ENCODE measurements at regions not wholly inside any gene's neighbourhood (a gene's known extent, or its start where the extent isn't known, plus 50 kb on each side); places are given as distances from the start of the nearest gene placed in this dataset.
"Not testable (repeated sequence)": the region's sequence is repeated elsewhere in the genome, so short reads cannot be mapped to it uniquely, and the experiment has no call there.

- H3K4me1 ChIP-seq (ENCODE audit: control insufficient read depth in 1 of 2, insufficient read depth in 2 of 2, low read length in 2 of 2); H3K27me3 ChIP-seq (ENCODE audit: insufficient read depth, low read length); H2AFZ ChIP-seq (ENCODE audit: low read depth, low read length, poor library complexity, severe bottlenecking); H3K27ac ChIP-seq (ENCODE audit: low read depth, low read length); RAD21 ChIA-PET (ENCODE audit: low non-redundant PET in 1 of 2, low total read pairs in 2 of 2, uncharacterized antibody in 2 of 2, unreplicated experiment in 2 of 2); H3K4me2 ChIP-seq (ENCODE audit: low read length); H3K9ac ChIP-seq (ENCODE audit: low read length); H3K79me2 ChIP-seq (ENCODE audit: insufficient read depth, low read length); DNase-seq (ENCODE audit: low read depth, low spot score); H3K9me2 ChIP-seq (ENCODE audit: insufficient read depth); H4K20me1 ChIP-seq (ENCODE audit: insufficient read depth); ATAC-seq; H3K4me3 ChIP-seq (replicated peaks in 1 of 2; ENCODE audit: low read depth in 1 of 2, low read length in 2 of 2); H3K9me3 ChIP-seq (ENCODE audit: control insufficient read depth in 1 of 2, insufficient read depth in 1 of 2, low read depth in 1 of 2, low read length in 2 of 2); BruUV-seq (replicated peaks); H3K36me3 ChIP-seq (ENCODE audit: control insufficient read depth in 1 of 2, insufficient read depth in 2 of 2, low read length in 2 of 2); intact Hi-C loops (cut with micrococcal nuclease); POLR2A ChIA-PET; CTCF ChIA-PET: not testable (repeated sequence)
These were observed 271.8 kb downstream of the TP53TG3F start for GRCh38 chr16:33731167-33731566.

GRCh38 chr16:33734650-33735049 is 275.2 kb downstream of the TP53TG3F start:
- CTCF ChIA-PET; RAD21 ChIA-PET (ENCODE audit: low non-redundant PET in 1 of 2, low total read pairs in 2 of 2, uncharacterized antibody in 2 of 2, unreplicated experiment in 2 of 2); H3K79me2 ChIP-seq (ENCODE audit: insufficient read depth, low read length); H3K27me3 ChIP-seq (ENCODE audit: insufficient read depth, low read length); H3K9ac ChIP-seq (ENCODE audit: low read length); ATAC-seq; H3K9me2 ChIP-seq (ENCODE audit: insufficient read depth); H3K36me3 ChIP-seq (ENCODE audit: control insufficient read depth in 1 of 2, insufficient read depth in 2 of 2, low read length in 2 of 2); H2AFZ ChIP-seq (ENCODE audit: low read depth, low read length, poor library complexity, severe bottlenecking); H3K4me2 ChIP-seq (ENCODE audit: low read length); BruUV-seq (replicated peaks); POLR2A ChIA-PET; H3K4me3 ChIP-seq (replicated peaks in 1 of 2; ENCODE audit: low read depth in 1 of 2, low read length in 2 of 2); H4K20me1 ChIP-seq (ENCODE audit: insufficient read depth); H3K4me1 ChIP-seq (ENCODE audit: control insufficient read depth in 1 of 2, insufficient read depth in 2 of 2, low read length in 2 of 2); intact Hi-C loops (cut with micrococcal nuclease); DNase-seq (ENCODE audit: low read depth, low spot score); H3K27ac ChIP-seq (ENCODE audit: low read depth, low read length); H3K9me3 ChIP-seq (ENCODE audit: control insufficient read depth in 1 of 2, insufficient read depth in 1 of 2, low read depth in 1 of 2, low read length in 2 of 2): not testable (repeated sequence)

GRCh38 chr16:33766869-33767765 is 307.7 kb downstream of the TP53TG3F start:
- CTCF ChIA-PET; H3K27me3 ChIP-seq (ENCODE audit: insufficient read depth, low read length): not testable (repeated sequence)

GRCh38 chr16:33768710-33769109 is 309.3 kb downstream of the TP53TG3F start:
- POLR2A ChIA-PET; BruUV-seq (replicated peaks); H4K20me1 ChIP-seq (ENCODE audit: insufficient read depth); H3K4me2 ChIP-seq (ENCODE audit: low read length); H3K9me3 ChIP-seq (ENCODE audit: control insufficient read depth in 1 of 2, insufficient read depth in 1 of 2, low read depth in 1 of 2, low read length in 2 of 2); H3K79me2 ChIP-seq (ENCODE audit: insufficient read depth, low read length); CTCF ChIA-PET; DNase-seq (ENCODE audit: low read depth, low spot score); H3K9ac ChIP-seq (ENCODE audit: low read length); ATAC-seq; H3K27ac ChIP-seq (ENCODE audit: low read depth, low read length); RAD21 ChIA-PET (ENCODE audit: low non-redundant PET in 1 of 2, low total read pairs in 2 of 2, uncharacterized antibody in 2 of 2, unreplicated experiment in 2 of 2); H3K9me2 ChIP-seq (ENCODE audit: insufficient read depth); H3K4me1 ChIP-seq (ENCODE audit: control insufficient read depth in 1 of 2, insufficient read depth in 2 of 2, low read length in 2 of 2); intact Hi-C loops (cut with micrococcal nuclease); H3K4me3 ChIP-seq (replicated peaks in 1 of 2; ENCODE audit: low read depth in 1 of 2, low read length in 2 of 2); H2AFZ ChIP-seq (ENCODE audit: low read depth, low read length, poor library complexity, severe bottlenecking); H3K27me3 ChIP-seq (ENCODE audit: insufficient read depth, low read length); H3K36me3 ChIP-seq (ENCODE audit: control insufficient read depth in 1 of 2, insufficient read depth in 2 of 2, low read length in 2 of 2): not testable (repeated sequence)

More at GRCh38 chr16:33766869-33767765, 307.7 kb downstream of the TP53TG3F start:
- H3K4me1 ChIP-seq (ENCODE audit: control insufficient read depth in 1 of 2, insufficient read depth in 2 of 2, low read length in 2 of 2); H4K20me1 ChIP-seq (ENCODE audit: insufficient read depth); H3K36me3 ChIP-seq (ENCODE audit: control insufficient read depth in 1 of 2, insufficient read depth in 2 of 2, low read length in 2 of 2); H3K9me3 ChIP-seq (ENCODE audit: control insufficient read depth in 1 of 2, insufficient read depth in 1 of 2, low read depth in 1 of 2, low read length in 2 of 2); BruUV-seq (replicated peaks); ATAC-seq; H2AFZ ChIP-seq (ENCODE audit: low read depth, low read length, poor library complexity, severe bottlenecking); H3K27ac ChIP-seq (ENCODE audit: low read depth, low read length); H3K9ac ChIP-seq (ENCODE audit: low read length); H3K4me2 ChIP-seq (ENCODE audit: low read length); DNase-seq (ENCODE audit: low read depth, low spot score); H3K9me2 ChIP-seq (ENCODE audit: insufficient read depth); H3K4me3 ChIP-seq (replicated peaks in 1 of 2; ENCODE audit: low read depth in 1 of 2, low read length in 2 of 2); RAD21 ChIA-PET (ENCODE audit: low non-redundant PET in 1 of 2, low total read pairs in 2 of 2, uncharacterized antibody in 2 of 2, unreplicated experiment in 2 of 2); intact Hi-C loops (cut with micrococcal nuclease); H3K79me2 ChIP-seq (ENCODE audit: insufficient read depth, low read length); POLR2A ChIA-PET: not testable (repeated sequence)

All from HCT116 (cell line).